Testis (tissue), 2 donors: ENCODE measurements at regions not wholly inside any gene's neighbourhood (a gene's known extent, or its start where the extent isn't known, plus 50 kb on each side); places are given as distances from the start of the nearest gene placed in this dataset.

Source experiments
- CTCF ChIP-seq, 3 experiments: fragments of 450-650 bp in 2 of 3; fragments of 200-600 bp in 1 of 3; sonication (generic) in 1 of 3; IDR thresholded peaks; one replicate each; pipeline ENCODE4 v1.5.1; 2016 to 2019; ENCODE audit warnings: antibody characterized with exemption in 3 of 3, mild to moderate bottlenecking in 2 of 3, moderate library complexity in 1 of 3
- POLR2A ChIP-seq: fragments of 450-650 bp; IDR thresholded peaks from one replicate; pipeline ENCODE4 v1.6.1; 2017; ENCODE audit warnings: antibody characterized with exemption, mild to moderate bottlenecking, moderate library complexity

GRCh38 chr4:111216791-111217190, 593.9 kb upstream of the PITX2 start:
- TF ChIP-seq POLR2A (no peak), CTCF (IDR thresholded peaks at IDR 0.05) (no peak)
